OCI-M1 (cell line): ENCODE measurements at regions not wholly inside any gene's neighbourhood (a gene's known extent, or its start where the extent isn't known, plus 50 kb on each side); places are given as distances from the start of the nearest gene placed in this dataset.

ENCODE experiments used
- DNase-seq: peaks from one replicate; lab custom pipeline; 2025; lab: John Stamatoyannopoulos, UW

GRCh38 chr2:81225756-81226155 lies 921.2 kb upstream of the LRRTM1 start:
- no peak for DNase-seq

GRCh38 chr2:81213598-81213997 lies 909.0 kb upstream of the LRRTM1 start:
- no peak for DNase-seq

- no peak for DNase-seq
These were observed 901.7 kb upstream of the LRRTM1 start for GRCh38 chr2:81206216-81206615.

- no peak for DNase-seq
These were observed 892.5 kb upstream of the LRRTM1 start for GRCh38 chr2:81196933-81197628.

GRCh38 chr2:81196383-81196851 lies 891.9 kb upstream of the LRRTM1 start:
- no peak for DNase-seq

- DNase-seq = no peak
These were observed 891.3 kb upstream of the LRRTM1 start for GRCh38 chr2:81195774-81196382.

- DNase-seq = no peak
These were observed 890.6 kb upstream of the LRRTM1 start for GRCh38 chr2:81195017-81195773.

GRCh38 chr2:81194581-81194980 lies 890.0 kb upstream of the LRRTM1 start:
- no peak for DNase-seq

- no peak for DNase-seq
These were observed 889.6 kb upstream of the LRRTM1 start for GRCh38 chr2:81194176-81194575.

GRCh38 chr2:81181845-81182244 lies 877.3 kb upstream of the LRRTM1 start:
- DNase-seq = no peak

- no peak for DNase-seq
These were observed 866.9 kb upstream of the LRRTM1 start for GRCh38 chr2:81171447-81171846.

GRCh38 chr2:81163583-81163982 lies 859.0 kb upstream of the LRRTM1 start:
- no peak for DNase-seq

- DNase-seq = no peak
These were observed 854.0 kb upstream of the LRRTM1 start for GRCh38 chr2:81158505-81158904.

- DNase-seq = no peak
These were observed 843.8 kb upstream of the LRRTM1 start for GRCh38 chr2:81148323-81148722.

- no peak for DNase-seq
These were observed 831.7 kb upstream of the LRRTM1 start for GRCh38 chr2:81136296-81136695.

- no peak for DNase-seq
These were observed 792.8 kb upstream of the LRRTM1 start for GRCh38 chr2:81097361-81097760.

GRCh38 chr2:81093031-81093430 lies 788.5 kb upstream of the LRRTM1 start:
- no peak for DNase-seq

- no peak for DNase-seq
These were observed 783.1 kb upstream of the LRRTM1 start for GRCh38 chr2:81087646-81088045.

- no peak for DNase-seq
These were observed 779.5 kb upstream of the LRRTM1 start for GRCh38 chr2:81084101-81084500.

GRCh38 chr2:81078631-81079030 lies 774.1 kb upstream of the LRRTM1 start:
- DNase-seq = no peak

GRCh38 chr2:81078102-81078501 lies 773.5 kb upstream of the LRRTM1 start:
- no peak for DNase-seq

GRCh38 chr2:81077396-81077795 lies 772.8 kb upstream of the LRRTM1 start:
- DNase-seq = no peak

GRCh38 chr2:81073412-81073811 lies 768.9 kb upstream of the LRRTM1 start:
- no peak for DNase-seq
